Fibroblast of lung (primary cell): ENCODE measurements at regions not wholly inside any gene's neighbourhood (a gene's known extent, or its start where the extent isn't known, plus 50 kb on each side); places are given as distances from the start of the nearest gene placed in this dataset.
"Not testable (repeated sequence)": the region's sequence is repeated elsewhere in the genome, so short reads cannot be mapped to it uniquely, and the experiment has no call there.

ENCODE experiments used
- DNase-seq, 2 donors: peaks; one replicate each; pipeline versions ENCODE4 v3.0.0 to v3.0.0-alpha.2; 2010; ENCODE audit warnings: low read depth in 2 of 2
- H2AFZ ChIP-seq: 2 replicates; pipeline ENCODE4 v1.5.1; 2012; ENCODE audit warnings: low read length, control low read depth, inconsistent platforms
- H3K27ac ChIP-seq: 2 replicates; pipeline ENCODE4 v1.5.1; 2011; ENCODE audit warnings: low read length, control low read depth; ENCODE audit not compliant: insufficient read depth
- H3K27me3 ChIP-seq: 2 replicates; pipeline ENCODE4 v1.5.1; 2011; ENCODE audit warnings: mild to moderate bottlenecking, low read length; ENCODE audit not compliant: control insufficient read depth, insufficient read depth
- H3K36me3 ChIP-seq: 2 replicates; pipeline ENCODE4 v1.5.1; 2011; ENCODE audit warnings: low read length; ENCODE audit not compliant: control insufficient read depth, insufficient read depth
- H3K4me1 ChIP-seq: 2 replicates; pipeline ENCODE4 v1.5.1; 2011; ENCODE audit warnings: low read length; ENCODE audit not compliant: control insufficient read depth, insufficient read depth; ENCODE audit errors: extremely low read depth
- H3K4me2 ChIP-seq: 2 replicates; pipeline ENCODE4 v1.5.1; 2011; ENCODE audit warnings: low read length, control low read depth; ENCODE audit not compliant: insufficient read depth; ENCODE audit errors: extremely low read depth
- H3K4me3 ChIP-seq, 4 experiments: fragments of 200-600 bp in 1 of 4; sonication (generic) in 1 of 4; replicated peaks in 1 of 4; 2 replicates each; pipeline ENCODE4 v1.5.1; 2011 to 2016; ENCODE audit warnings: low read length in 4 of 4, low read depth in 3 of 4, mild to moderate bottlenecking in 3 of 4, control low read depth in 2 of 4, inconsistent platforms in 1 of 4, mixed read lengths in 1 of 4; ENCODE audit not compliant: insufficient read depth in 1 of 4; ENCODE audit errors: control extremely low read depth in 1 of 4
- H3K79me2 ChIP-seq: 2 replicates; pipeline ENCODE4 v1.5.1; 2012; ENCODE audit warnings: mild to moderate bottlenecking, low read length, inconsistent platforms; ENCODE audit not compliant: control insufficient read depth, insufficient read depth
- H3K9ac ChIP-seq: 2 replicates; pipeline ENCODE4 v1.5.1; 2011; ENCODE audit warnings: mild to moderate bottlenecking, low read length, control low read depth; ENCODE audit not compliant: insufficient read depth
- H3K9me3 ChIP-seq: 2 replicates; pipeline ENCODE4 v1.5.1; 2012; ENCODE audit warnings: low read depth, low read length; ENCODE audit not compliant: control insufficient read depth, insufficient read depth
- H4K20me1 ChIP-seq: 2 replicates; pipeline ENCODE4 v1.5.1; 2011; ENCODE audit warnings: low read length; ENCODE audit not compliant: control insufficient read depth, insufficient read depth; ENCODE audit errors: extremely low read depth
- EZH2 ChIP-seq: IDR thresholded peaks from 2 replicates; pipeline ENCODE4 v1.5.1; 2012; ENCODE audit warnings: low read length, control low read depth, mild to moderate bottlenecking; ENCODE audit errors: missing control alignments
- TF ChIP-seq, protein P1 (sequence below), 2 donors: IDR thresholded peaks in 1 of 2; conservative IDR thresholded peaks in 1 of 2; 1 replicate in 1 of 2; 2 replicates in 1 of 2; pipeline ENCODE4 v1.5.1; 2011 to 2012; ENCODE audit warnings: low read length in 2 of 2, control low read depth in 1 of 2, inconsistent platforms in 1 of 2, low read depth in 1 of 2, mild to moderate bottlenecking in 1 of 2

- no peak overlapping the region for H3K4me2 ChIP-seq
Measured at GRCh38 chr6:21730533-21730932, 137.0 kb downstream of the SOX4 start.

DNA sequence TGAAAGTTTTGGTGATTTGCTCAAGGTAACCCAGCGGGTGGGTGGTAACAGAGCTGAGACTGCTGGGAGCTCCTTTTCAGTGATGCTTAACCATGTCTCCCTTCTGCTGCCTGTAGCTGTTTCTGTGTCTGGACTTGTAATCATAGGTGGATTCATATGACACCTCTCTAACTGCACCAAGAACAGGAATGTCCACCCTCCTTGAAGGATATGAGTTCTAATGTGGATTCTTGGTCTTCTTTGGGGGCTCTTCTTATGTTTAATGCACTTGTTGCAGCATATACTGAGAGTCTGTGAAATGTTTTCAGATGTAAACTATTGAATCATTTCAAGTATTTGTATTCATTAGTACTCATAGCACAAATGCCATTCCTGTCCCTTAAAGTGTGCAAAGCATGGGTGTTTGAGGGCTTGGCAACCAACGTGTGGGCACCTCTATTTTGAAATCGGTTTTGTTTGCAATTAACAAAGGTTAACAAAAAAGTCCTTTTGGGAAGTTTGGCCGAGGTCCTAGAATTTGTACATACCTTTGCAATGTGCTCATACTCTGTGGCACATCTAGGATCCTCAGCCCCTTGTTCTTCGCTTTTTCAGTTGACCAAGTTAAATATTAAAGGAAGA lies 138.0 kb downstream of the SOX4 start:
- Histone ChIP-seq H2AFZ (no peak overlapping the region), H3K79me2 (no peaks in the 10 kb centered on the region), H3K36me3 (no peaks in the 10 kb centered on the region), H4K20me1 (no peaks in the 10 kb centered on the region), H3K27me3 (no peaks in the 10 kb centered on the region), H3K4me2 (peak overlapping the region; percentile 51), H3K9me3 (no peaks in the 10 kb centered on the region), H3K9ac (no peak overlapping the region), H3K27ac (no peak overlapping the region), H3K4me3 (no peak overlapping the region), H3K4me1 (no peaks in the 10 kb centered on the region)
- no peak for TF ChIP-seq EZH2
- TF ChIP-seq, protein P1, sequence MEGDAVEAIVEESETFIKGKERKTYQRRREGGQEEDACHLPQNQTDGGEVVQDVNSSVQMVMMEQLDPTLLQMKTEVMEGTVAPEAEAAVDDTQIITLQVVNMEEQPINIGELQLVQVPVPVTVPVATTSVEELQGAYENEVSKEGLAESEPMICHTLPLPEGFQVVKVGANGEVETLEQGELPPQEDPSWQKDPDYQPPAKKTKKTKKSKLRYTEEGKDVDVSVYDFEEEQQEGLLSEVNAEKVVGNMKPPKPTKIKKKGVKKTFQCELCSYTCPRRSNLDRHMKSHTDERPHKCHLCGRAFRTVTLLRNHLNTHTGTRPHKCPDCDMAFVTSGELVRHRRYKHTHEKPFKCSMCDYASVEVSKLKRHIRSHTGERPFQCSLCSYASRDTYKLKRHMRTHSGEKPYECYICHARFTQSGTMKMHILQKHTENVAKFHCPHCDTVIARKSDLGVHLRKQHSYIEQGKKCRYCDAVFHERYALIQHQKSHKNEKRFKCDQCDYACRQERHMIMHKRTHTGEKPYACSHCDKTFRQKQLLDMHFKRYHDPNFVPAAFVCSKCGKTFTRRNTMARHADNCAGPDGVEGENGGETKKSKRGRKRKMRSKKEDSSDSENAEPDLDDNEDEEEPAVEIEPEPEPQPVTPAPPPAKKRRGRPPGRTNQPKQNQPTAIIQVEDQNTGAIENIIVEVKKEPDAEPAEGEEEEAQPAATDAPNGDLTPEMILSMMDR (conservative IDR thresholded peaks at IDR 0.05 in 1 of 2, IDR thresholded peaks at IDR 0.05 in 1 of 2; ENCODE audit: low read depth in 1 of 2, low read length in 2 of 2) = no peak
- peak; percentile 52 to 86 for DNase-seq

More at GRCh38 chr6:21730533-21730932, 137.0 kb downstream of the SOX4 start:
- no peak for DNase-seq
- no peaks in the 10 kb centered on the region for H3K9me3 ChIP-seq
- H3K9ac ChIP-seq = no peak overlapping the region
- no peak overlapping the region for H2AFZ ChIP-seq
- no peaks in the 10 kb centered on the region for H3K36me3 ChIP-seq
- no peaks in the 10 kb centered on the region for H3K4me1 ChIP-seq
- no peak overlapping the region for H3K27ac ChIP-seq
- H3K27me3 ChIP-seq = no peaks in the 10 kb centered on the region
- TF ChIP-seq EZH2 = no peak
- TF ChIP-seq, protein P1 (conservative IDR thresholded peaks at IDR 0.05 in 1 of 2, IDR thresholded peaks at IDR 0.05 in 1 of 2; ENCODE audit: low read depth in 1 of 2, low read length in 2 of 2) = no peak
- no peaks in the 10 kb centered on the region for H3K79me2 ChIP-seq
- no peaks in the 10 kb centered on the region for H4K20me1 ChIP-seq
- no peak overlapping the region for H3K4me3 ChIP-seq

GRCh38 chr6:21732032-21732730 lies 138.6 kb downstream of the SOX4 start:
- H3K9me3 ChIP-seq, H3K4me2 ChIP-seq, H4K20me1 ChIP-seq, H2AFZ ChIP-seq, H3K27ac ChIP-seq, DNase-seq, H3K27me3 ChIP-seq, H3K79me2 ChIP-seq, H3K9ac ChIP-seq, H3K4me3 ChIP-seq, H3K4me1 ChIP-seq, H3K36me3 ChIP-seq: not testable (repeated sequence)
